BJ (cell line): ENCODE measurements at regions not wholly inside any gene's neighbourhood (a gene's known extent, or its start where the extent isn't known, plus 50 kb on each side); places are given as distances from the start of the nearest gene placed in this dataset.

Source experiments
- CTCF ChIA-PET: fragments of 350-600 bp; formaldehyde crosslinking; extraction: SDS; loops from one replicate; lab custom pipeline; 2021; ENCODE audit warnings: antibody characterized with exemption, inconsistent platforms; lab: Yijun Ruan, JAX
- POLR2A ChIA-PET: fragments of 300-600 bp; sonication (Branson Sonifier 250); formaldehyde crosslinking; extraction: SDS; loops from one replicate; lab custom pipeline; 2021; ENCODE audit warnings: antibody characterized with exemption; lab: Charles Lee
- DNase-seq: peaks from one replicate; pipeline ENCODE4 v3.0.0-alpha.2; 2011; ENCODE audit warnings: low read depth
- H3K27me3 ChIP-seq: 2 replicates; pipeline ENCODE4 v1.6.0; 2011; ENCODE audit warnings: low read length; ENCODE audit not compliant: control insufficient read depth, insufficient read depth
- H3K36me3 ChIP-seq: 2 replicates; pipeline ENCODE4 v1.5.1; 2011; ENCODE audit warnings: low read length; ENCODE audit not compliant: control insufficient read depth, insufficient read depth
- H3K4me3 ChIP-seq: 2 replicates; pipeline ENCODE4 v1.5.1; 2011; ENCODE audit warnings: low read depth, mild to moderate bottlenecking, control low read depth, low read length
- TF ChIP-seq, protein P1 (sequence below): IDR thresholded peaks from 2 replicates; pipeline ENCODE4 v1.5.1; 2011; ENCODE audit warnings: low read depth, mild to moderate bottlenecking, control low read depth, inconsistent platforms, low read length, moderate library complexity; ENCODE audit not compliant: insufficient read depth

DNA sequence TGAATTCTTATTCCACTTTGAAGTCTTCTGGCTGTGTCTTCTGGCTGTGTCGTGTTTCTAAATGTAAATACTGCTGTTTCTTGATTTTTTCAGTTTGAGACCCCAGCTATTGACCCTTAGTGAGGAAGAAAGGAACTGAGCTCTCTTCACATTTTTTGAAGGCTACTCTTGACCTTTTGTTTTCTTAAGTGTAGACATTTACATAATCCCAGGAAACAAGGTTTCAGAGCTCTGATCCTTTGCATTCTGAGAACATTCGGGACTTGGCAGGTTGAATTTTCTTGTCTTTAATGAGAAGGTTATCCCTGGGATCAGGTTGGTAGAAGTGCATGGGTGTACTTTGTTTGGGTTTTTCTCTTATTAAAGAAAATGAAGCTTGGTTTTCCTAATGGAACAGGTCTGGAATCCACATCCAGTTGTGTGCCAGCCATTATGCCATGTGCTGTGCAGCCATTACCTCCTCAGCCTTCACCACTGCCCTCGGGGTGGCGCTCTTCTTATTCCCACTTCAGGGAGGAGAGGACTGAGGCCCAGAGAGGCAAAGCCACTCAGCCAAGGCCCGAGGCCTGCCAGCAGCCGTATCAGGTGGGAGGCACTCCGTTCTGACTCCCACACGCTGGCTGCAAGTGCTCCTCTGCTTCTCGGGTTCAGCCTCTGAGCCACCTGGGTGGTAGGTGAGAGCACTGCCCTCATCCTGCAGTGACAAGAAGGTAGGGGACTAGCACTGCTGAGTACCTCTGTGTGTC lies 120.9 kb downstream of the BEGAIN start:
- Histone ChIP-seq H3K36me3 (peaks cover 2% of the 10 kb centered on the region; the same call in 1 of the 2 replicates), H3K4me3 (no peak overlapping the region), H3K27me3 (no peaks in the 10 kb centered on the region; the same call in 1 of the 2 replicates)
- no peak for DNase-seq
- TF ChIP-seq, protein P1, sequence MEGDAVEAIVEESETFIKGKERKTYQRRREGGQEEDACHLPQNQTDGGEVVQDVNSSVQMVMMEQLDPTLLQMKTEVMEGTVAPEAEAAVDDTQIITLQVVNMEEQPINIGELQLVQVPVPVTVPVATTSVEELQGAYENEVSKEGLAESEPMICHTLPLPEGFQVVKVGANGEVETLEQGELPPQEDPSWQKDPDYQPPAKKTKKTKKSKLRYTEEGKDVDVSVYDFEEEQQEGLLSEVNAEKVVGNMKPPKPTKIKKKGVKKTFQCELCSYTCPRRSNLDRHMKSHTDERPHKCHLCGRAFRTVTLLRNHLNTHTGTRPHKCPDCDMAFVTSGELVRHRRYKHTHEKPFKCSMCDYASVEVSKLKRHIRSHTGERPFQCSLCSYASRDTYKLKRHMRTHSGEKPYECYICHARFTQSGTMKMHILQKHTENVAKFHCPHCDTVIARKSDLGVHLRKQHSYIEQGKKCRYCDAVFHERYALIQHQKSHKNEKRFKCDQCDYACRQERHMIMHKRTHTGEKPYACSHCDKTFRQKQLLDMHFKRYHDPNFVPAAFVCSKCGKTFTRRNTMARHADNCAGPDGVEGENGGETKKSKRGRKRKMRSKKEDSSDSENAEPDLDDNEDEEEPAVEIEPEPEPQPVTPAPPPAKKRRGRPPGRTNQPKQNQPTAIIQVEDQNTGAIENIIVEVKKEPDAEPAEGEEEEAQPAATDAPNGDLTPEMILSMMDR, result no peak
- CTCF ChIA-PET, result no interaction called here
- POLR2A ChIA-PET, result no interaction called here

DNA sequence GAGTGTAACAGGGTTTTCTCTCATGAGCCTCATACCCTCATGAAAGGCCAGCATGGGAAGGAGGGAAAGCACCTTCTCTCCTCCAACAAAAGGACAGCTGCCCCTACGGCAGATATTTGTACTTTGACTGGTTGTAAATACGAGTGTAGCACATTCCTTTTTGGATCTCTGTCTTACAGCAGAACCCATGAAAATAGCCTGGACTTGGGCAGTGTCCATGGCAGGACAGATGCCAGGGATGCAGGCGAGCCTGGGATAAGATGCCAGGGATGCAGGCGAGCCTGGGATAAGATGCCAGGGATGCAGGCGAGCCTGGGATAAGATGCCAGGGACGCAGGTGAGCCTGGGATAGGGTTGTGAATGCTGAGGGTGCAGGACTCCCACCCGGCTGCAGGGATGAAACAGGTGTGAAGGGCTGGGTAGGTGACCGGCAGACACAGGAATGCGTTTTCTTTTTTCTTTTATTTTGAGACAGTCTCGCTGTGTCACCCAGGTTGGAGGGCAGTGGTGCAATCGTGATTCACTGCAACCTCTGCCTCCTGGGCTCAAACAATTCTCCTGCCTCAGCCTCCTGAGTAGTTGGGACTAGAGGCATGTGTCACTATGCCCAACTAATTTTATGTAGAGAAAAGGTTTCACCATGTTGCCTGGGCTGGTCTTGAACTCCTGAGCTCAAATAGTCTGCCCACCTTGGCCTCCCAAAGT lies 120.0 kb downstream of the BEGAIN start:
- ChIA-PET POLR2A (no interaction called here), CTCF (no interaction called here)
- peaks cover 2% of the 10 kb centered on the region; the same call in 1 of the 2 replicates for H3K36me3 ChIP-seq
- TF ChIP-seq, protein P1, result no peak
- no peaks in the 10 kb centered on the region for H3K27me3 ChIP-seq
- no peak for DNase-seq
- no peak overlapping the region for H3K4me3 ChIP-seq

DNA sequence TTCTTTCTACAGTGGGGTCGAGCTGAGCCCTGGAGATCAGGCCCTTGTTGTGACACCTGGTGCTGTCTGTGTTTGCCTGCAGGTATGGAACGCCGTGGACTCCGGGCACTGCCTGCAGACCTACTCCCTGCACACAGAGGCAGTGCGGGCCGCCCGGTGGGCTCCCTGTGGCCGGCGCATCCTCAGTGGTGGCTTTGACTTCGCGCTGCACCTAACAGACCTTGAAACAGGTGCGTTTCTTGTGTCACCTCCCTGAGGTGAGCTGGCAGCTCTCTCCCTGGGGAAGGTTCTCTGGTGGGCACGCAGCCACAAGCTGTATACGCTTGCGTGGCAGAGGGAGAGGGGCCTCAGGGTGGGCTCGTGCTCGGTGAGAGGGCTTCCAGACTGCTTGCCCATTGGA lies 119.3 kb downstream of the BEGAIN start:
- TF ChIP-seq, protein P1, result no peak
- Histone ChIP-seq H3K36me3 (peaks cover 2% of the 10 kb centered on the region; the same call in 1 of the 2 replicates), H3K4me3 (no peak overlapping the region), H3K27me3 (no peaks in the 10 kb centered on the region)
- CTCF ChIA-PET, result no interaction called here
- no peak for DNase-seq
- POLR2A ChIA-PET, result no interaction called here

DNA sequence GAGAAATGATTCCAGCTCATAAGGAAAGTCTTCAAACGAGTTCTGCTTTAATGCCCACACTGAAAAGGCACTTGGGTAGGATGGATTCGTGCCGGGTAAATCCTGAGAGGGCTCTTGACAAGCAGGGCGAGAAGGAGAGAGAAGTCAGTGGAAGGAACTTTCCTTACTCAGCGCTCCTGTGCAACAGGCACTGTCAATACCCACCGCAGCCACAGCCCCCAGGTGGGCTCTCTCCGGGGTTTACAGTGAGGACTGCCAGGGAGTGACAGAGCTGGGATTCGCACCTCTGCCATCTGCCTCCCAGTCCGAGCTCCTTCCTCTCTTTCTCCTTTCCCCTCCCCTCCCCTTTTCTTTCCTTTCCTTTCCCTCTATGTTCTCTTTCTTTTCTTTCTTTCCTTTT lies 118.7 kb downstream of the BEGAIN start:
- ChIA-PET CTCF (no interaction called here), POLR2A (no interaction called here)
- Histone ChIP-seq H3K36me3 (peaks cover 2% of the 10 kb centered on the region; the same call in 1 of the 2 replicates), H3K27me3 (no peaks in the 10 kb centered on the region), H3K4me3 (no peak overlapping the region)
- TF ChIP-seq, protein P1, result no peak
- DNase-seq, result no peak
